ENCODE measurements at regions not wholly inside any gene's neighbourhood (a gene's known extent, or its start where the extent isn't known, plus 50 kb on each side); places are given as distances from the start of the nearest gene placed in this dataset.
"Not testable (repeated sequence)": the region's sequence is repeated elsewhere in the genome, so short reads cannot be mapped to it uniquely, and the experiment has no call there.

DNA sequence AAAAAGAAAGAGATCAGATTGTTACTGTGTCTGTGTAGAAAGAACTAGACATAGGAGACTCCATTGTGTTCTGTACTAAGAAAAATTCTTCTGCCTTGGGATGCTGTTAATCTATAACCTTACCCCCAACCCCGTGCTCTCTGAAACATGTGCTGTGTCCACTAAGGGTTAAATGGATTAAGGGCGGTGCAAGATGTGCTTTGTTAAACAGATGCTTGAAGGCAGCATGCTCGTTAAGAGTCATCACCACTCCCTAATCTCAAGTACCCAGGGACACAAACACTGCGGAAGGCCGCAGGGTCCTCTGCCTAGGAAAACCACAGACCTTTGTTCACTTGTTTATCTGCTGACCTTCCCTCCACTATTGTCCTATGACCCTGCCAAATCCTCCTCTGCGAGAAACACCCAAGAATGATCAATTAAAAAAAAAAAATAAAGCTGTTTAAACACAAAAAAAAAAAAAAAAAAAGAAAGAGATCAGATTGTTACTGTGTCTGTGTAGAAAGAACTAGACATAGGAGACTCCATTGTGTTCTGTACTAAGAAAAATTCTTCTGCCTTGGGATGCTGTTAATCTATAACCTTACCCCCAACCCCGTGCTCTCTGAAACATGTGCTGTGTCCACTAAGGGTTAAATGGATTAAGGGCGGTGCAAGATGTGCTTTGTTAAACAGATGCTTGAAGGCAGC, 58.6 kb downstream of the ANXA2R start:
- not testable (repeated sequence) for TF ChIP-seq CTCF, POLR2A (IDR thresholded peaks at IDR 0.05)
